ENCODE measurements at regions not wholly inside any gene's neighbourhood (a gene's known extent, or its start where the extent isn't known, plus 50 kb on each side); places are given as distances from the start of the nearest gene placed in this dataset.

DNA sequence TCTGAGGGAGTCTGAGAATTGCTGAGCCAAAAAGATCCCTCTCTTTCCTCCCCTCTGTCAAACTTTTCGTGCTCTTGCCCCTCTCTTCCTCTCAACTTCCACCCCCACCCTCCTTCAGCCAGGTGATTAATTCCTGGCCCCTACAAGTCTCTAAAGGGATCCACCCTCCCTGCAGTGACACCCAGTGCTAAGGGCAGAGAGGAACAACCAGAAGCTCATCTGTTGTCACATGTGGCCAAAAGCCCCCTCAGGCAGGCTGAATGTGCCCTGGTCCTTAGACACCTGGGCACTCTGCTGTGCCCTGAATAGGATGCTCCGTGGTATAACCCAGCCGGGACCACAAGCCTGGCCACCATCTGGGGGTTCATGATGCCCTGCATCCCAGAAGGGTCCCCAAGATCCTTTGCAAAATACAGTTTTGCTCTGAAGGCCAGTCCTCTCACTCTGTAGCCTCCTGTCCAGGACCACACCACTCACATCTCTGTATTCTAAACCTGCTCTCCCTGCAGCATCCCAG, 234.4 kb downstream of the BCL11A start:
- DNase-seq (ENCODE audit: low spot score) = no peak

DNA sequence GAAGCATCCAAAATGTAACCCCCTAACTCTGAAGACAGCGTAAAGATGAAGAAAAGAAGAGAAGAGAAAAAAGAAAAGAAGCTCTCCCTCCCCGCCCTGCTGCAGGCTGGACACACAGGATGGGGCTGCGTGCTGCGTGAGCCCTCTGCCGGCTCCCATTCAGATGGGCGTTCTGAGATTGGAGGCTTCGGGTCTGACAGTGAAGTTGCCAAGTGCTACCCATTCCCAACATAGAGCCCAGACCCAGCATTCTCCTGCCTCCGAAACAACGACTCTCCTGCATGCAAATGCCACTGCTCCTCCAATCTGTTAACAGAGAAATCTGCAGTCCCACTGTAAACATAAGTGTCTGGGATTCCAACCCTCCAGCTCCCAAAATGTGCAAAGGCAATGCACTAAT, 234.9 kb downstream of the BCL11A start:
- DNase-seq (ENCODE audit: low spot score) = no peak

DNA sequence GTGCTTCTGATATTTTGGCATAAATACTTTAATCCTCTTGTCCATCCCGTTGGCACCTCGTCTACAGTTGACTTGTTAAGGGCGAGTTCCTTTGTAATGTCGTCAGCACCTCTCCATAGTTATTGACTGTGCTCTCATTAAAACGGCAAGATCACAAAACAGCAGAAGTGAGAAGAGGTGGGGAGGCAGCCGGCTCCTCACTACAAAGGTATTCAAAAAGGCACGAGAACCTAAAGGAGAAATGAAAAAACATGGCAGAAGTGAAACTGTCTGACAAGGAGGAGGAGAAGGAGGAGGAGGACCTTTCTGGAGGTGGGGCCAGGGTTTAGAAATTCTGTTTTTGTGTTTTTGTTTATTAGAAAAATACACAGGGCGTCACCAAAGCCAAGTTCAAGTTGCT, 235.6 kb downstream of the BCL11A start:
- no peak for DNase-seq (ENCODE audit: low spot score)

DNA sequence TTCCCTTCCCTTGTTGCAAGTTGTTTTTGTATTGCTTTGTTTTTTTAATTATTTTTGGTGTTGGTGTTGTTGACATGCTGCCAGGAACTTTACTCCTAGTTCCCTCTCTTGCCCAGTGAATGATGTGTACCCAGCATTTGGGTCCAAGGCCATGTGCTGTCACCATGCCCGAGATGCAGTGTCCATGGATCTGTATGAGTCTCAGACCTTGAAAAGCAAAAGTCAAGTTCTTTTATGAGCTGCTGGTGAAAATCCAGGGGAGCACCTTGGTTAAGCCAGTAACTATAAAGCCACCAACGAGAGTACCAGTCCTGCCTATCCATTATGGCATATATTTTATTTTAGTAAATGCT, 236.4 kb downstream of the BCL11A start:
- DNase-seq (ENCODE audit: low spot score) = no peak

DNA sequence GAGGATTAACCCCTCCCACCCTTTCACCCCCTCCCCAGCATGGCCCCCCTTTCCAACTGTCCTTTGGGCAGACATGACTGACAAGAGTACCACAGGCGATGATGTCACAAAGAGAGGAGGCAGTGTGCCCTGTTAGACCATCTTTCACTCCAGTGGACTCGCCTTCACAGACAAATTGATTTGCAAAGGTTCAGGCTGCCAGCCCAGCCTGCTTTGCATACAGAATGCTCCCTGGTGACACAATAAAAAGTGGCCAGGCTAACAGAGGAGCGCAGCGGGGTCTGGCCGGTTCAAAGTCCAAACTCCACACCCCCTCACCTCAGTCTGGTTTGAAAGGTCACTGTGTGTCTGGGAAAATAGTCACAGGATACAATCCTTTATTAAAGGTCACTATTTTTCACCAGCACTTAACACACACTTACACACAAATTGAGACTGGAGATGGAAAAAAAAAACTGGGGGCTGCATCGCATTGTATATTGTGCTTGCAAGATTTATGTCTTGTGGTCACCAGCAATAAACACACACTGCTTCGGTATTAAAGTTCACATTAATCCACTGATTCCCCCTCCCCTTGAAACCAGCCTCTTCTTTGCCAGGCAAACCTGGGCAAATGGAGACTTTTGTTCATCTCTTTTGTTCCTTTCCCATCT, 236.9 kb downstream of the BCL11A start:
- DNase-seq (ENCODE audit: low spot score) = no peak

DNA sequence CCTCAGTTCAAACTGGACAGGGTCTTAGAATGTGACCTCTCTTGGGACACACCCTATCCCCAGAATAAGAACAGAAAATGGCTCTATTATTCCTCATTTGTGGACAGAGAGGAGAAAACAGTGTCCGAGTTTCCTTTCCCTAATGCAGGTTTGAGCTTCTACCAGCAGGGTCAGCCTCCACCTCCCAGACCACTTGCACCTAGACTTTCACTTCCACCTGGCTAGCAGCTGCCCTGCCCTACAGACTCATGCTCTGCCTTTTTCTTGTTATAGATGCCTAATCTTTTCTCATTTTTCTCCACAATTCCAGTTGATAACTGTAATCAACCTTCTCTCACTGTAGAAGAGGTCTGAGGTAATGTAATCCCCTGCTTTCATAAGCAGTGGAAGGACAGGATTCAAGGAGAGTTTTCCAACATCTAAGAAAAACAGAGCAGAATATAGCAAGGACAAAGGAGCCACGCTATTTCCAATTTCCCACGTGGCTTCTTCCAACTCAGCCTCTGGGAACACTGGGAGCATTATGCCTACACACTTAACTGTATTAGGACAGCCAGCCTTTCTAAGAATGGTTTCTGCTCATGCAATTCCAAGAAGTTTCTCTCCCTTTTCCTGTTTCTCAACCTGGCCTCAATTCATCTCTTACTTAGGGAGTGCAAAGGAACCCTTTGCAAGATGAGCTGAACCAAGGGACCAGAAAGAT, 239.8 kb downstream of the BCL11A start:
- no peak for DNase-seq (ENCODE audit: low spot score)

DNA sequence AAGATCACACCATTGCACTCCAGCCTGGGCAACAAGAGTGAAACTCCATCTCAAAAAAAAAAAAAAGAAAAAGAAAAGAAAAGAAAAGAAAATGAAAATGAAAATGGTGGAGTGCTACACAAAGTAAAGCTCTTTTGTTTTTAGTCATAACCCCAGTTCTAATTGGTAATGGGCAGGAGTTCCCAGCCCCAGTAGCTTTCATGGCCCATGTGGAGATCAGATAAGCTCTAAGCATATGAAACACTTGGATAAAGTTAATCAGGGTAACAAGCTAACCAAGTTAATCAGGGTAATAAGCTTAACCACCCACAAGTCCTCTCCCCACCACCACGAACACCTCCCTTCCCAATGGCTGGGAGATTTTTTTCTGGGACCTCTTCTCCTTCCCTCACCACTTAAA, 240.8 kb downstream of the BCL11A start:
- DNase-seq (ENCODE audit: low spot score) = no peak

DNA sequence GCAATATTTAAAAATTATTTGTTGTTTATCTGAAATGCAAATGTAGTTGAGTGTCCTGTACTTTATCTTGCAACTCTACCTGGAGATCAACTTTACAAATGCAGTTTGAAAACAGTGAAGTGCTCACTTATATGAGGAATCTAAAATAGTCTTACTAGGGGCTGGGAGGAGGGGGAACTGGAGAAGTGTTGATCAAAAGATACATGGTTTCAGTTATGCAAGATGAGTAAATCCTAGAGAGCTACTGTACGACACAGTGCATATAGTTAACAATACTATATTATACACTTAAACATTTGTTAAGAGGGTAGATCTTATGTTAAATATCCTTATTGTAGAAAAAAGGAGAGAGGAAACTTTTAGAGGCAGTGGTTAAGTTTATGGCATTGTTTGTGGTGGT, 241.9 kb downstream of the BCL11A start:
- DNase-seq (ENCODE audit: low spot score) = no peak

DNA sequence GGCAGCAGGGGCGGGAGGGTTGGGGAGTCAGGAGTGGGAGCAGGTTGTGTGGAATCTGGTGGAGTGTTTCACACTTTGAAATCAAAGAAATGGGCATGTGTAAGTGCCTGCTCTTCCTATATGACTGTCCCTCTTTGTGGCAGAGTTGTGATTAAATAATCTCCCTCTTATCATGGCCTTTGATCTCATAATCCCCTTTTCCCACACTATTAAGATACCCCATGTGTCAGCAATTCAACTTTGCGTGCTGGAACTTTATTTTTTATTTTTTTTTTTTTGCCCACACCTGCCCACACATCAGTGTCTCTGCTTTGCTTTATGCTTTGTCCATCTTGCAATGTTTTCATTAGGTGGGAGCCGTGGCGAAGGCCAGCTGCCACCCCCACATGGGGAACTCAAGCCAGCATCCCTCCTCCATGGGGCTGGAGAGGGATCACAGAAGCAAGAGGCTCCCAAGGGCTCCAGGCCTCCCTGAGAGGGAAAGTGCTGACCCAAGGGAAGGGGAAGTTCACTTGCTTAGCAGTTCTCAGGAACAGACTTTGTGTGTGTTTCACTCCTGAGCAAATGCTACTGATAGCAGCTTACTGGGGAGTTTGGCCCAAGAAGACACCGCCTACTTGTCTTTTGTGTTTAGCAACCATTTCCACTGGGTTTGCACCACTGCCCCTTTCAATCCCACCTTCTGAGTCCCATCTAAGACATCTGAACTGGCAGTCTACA, 243.4 kb downstream of the BCL11A start:
- no peak for DNase-seq (ENCODE audit: low spot score)

DNA sequence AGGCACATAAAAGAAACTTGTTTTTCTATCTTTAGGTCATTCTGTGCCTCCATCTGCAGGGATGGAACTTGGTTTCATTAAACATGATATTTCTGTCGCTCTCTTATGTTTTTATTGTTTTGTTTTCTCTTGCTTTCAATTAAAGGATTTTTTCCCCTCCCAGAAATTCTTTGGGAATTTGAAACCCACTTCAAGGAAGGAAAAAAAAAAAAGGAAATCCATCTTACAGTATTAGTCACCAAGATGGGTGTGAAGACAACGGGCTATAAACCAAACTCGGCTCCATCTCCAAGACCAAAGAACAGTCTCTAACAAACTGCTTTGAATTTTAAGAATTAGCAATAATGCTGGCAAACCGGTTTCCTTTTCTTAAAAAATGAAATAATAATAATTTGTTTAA, 244.1 kb downstream of the BCL11A start:
- no peak for DNase-seq (ENCODE audit: low spot score)

DNA sequence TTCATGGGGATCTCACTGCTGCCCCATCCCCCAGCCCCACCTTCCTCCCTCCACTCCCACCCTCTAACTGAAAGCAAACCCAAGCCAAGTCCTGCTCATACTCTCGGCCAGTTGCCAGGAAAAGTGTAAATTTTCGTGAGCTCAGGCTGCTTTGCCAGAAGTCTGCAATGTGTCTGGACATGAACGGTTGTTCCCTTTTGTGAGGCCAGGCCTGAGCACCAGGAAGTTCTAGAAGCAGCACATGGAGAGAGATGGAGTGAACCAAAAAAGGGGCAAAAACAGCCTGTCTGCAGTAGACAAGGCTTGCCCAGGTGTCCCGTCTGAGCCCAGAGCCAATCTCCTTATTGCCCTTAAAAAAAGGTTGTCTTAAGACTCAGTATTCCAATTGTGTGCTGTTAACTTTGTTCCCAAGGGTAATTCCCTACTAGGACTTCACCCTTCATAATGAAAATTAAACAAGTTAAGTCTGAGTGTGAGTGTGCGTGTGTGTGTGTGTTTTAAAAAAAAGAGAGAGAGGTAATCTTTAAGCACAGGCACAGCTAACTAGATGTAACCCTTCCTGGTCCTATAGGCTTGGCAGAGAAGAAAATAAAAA, 247.1 kb downstream of the BCL11A start:
- DNase-seq (ENCODE audit: low spot score) = no peak

DNA sequence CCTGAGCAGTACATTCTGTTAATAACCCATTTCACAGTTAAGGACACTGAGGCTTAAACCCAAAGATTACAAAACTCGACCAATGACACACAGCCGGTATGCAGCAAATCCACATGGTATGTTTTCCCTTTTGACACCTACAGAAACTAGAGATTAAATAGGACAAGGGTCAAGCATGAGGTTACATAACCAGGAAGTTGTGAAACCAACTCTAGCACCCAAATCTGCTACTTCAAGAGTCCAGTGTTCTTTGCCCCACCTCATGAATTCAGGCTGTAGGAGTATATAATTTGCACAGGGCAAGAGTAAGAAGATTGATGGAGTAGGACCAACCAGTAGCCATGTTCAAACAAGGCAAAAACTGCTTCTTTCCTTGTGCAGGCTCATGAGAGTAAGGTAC, 249.8 kb downstream of the BCL11A start:
- no peak for DNase-seq (ENCODE audit: low spot score)

DNA sequence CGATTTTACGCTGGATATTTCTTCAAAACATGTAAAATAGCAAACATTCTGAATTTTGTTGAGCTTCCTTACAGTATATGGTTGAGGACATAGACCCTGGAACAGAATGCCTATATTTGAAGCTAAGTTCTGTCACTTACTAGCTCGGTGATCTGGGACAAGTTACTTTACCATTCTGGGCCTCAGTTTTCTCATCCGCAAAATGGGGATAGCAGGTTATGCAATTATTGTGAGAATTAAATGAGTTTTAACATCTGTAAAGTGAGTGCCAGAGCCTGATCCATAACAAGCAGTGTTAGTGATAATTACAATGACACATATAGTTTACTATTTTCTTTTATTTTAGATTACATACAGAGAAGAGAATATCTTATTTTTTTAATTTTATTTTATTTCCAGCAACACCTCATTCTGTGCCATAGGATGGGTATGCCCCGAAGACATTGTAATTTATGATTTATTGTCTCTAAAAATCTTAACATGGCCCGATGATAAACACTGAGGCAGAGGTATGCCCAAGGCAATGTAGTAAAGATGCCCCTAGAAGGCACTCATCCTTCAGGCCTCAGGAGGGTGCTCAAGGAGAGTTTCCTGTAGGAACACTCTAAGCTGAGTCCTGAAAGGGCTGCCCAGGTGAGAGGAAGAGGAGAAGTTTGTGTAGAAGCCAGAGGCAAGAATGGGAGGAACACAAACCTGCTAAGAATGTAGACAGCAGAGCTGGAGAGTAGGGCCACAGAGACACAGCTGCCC, 250.9 kb downstream of the BCL11A start:
- DNase-seq (ENCODE audit: low spot score) = no peak

DNA sequence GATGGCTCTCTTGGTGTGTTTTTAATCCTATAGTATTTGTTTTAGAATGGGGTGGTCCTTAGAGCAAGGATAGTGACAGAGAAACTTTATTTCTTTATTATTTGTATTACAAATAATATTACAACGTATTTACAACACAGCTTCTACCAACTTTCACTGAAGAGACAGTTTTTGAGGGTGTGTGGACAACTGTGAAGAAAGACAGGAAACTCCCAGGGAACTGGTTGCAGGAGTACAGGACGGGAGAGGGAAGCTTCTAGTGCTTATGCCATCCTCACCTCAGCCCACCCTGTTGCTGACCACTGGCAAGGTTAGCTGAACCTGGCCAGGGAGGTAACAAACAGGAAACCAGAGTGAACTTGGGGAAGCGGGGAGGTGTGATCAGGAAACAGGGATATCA, 251.7 kb downstream of the BCL11A start:
- no peak for DNase-seq (ENCODE audit: low spot score)

DNA sequence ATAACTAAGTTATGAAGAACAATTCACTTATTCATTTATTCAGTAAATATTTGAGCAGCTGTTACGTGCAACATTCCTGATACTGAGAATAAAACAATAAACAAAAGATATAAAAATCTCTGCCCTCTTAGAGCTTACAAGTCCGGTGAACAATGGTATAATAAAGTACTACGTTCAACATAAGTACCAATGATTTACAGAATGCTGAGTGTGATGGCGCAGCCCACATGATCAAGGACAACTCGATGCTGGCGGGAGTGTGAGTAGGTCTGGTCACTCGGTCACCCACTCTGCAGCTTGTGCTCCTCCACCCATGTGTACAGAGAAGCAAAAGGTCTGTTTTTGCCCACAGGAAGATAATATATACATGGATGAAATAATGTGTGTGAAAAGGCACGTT, 254.3 kb downstream of the BCL11A start:
- DNase-seq (ENCODE audit: low spot score) = no peak

DNA sequence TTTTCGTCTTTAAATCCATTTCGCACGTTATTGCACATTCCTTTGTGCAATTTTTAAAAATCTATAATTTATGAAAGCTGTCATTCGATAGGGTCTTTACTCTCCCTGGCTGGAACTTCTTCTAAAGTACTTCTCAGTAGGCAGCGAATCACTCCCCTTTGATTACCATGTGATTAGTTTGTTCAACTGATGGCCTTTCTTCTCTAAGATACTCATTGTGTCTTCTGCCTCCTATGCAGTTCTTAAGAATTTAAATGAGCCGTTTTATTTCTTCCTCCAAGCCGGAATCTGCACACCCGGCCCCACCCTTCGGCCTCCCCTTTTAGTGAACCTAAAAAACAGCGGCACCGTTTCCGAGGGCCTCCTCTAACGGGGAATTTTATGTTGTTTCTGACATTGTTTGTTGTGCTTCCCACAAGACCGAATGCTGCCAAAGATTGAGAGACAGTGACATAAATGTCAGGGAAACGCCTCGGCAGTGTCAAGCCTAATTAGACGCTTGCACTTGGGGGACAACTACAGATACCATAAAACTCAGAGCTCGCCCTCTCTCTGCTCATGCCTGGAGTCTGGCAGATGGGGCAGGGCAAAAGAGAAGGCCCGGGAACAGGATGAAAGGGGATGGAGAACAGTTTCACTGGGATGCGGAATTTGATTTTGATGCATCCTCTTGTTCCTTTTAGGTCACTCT, 255.3 kb downstream of the BCL11A start:
- DNase-seq (ENCODE audit: low spot score) = no peak

DNA sequence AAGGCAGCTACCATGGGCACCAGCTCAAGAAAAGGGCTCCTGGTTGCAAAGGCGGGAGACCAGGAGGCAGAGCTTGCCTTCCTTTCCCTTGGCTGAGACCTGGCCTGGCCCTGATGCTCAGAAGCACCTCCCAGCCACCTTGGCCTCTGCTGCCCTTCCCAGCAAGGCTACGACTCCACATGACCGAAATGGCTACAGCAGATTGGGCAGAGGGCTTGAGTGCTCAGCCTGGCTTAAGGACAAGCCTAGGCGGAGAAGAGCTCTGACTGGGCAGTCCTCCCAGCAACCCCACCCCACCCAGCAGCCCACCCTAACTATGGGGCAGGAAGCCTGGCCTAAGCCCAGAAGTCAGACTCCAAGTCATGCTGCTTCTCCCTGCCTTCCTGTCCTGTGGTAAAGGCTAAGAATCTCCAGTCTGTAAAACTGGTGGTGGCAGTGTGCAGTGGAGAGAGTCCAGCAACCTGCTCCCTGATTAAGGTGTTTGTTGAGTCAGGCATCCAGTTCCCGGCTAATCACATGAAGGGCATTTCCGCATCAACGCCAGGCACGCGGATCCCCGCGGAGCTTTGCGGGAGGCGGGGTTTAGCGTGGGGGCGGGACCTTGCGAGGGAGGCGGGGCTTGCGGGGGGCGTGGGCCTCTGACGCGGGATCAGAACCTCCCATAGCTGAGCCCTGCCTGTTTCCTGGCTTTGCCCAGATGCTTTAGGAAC, 256.0 kb downstream of the BCL11A start:
- no peak for DNase-seq (ENCODE audit: low spot score)

DNA sequence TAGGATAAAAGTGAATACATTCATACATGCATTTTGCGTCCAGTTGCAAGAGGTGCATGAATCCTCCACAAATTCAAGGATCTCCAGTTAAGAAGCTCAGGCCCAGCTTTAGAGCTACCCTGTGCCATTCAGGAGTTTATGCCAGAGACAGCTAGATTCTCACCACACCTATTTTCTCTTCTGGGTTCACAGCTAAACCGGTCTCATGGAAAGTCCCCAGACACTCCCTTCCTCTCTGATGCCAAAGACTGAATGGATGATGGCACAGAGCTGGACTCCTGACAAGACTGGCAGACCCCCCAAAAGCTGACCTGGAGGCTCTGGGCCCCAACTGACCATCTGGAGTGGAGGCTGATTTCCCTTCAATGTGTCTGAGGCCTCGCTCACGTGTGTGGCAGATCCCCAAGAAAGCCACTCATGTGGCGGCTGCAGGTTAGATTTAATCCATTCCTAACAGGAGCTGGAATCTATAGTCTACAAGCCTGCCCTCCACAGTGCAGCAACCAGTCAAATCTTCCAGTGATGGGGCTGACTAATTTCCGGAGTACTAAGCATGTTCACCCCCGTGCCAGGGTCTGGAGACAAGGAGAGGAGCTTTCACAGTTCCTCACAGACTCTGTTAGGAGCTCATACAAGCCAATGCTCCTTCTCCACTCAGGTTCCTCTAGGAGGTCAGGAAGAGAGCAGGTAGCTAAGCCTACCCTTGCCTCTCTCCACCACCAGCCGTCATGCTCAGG, 257.1 kb downstream of the BCL11A start:
- no peak for DNase-seq (ENCODE audit: low spot score)

DNA sequence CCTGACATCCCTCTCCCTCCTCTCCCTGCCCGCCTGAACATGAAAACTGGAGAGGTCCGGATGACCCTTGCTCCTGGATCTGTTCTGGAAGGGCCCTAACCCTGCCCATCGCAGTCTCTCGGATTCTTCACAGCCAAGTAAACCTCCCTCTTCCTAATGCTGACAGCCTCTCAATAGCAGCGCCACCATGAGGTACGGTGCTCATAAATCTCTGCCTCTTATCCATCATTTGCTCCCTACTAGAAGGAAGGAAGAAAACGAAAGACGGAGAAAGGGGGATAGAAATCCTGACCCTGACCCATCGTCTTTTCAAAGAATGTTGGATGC, 257.9 kb downstream of the BCL11A start:
- DNase-seq (ENCODE audit: low spot score) = no peak

DNA sequence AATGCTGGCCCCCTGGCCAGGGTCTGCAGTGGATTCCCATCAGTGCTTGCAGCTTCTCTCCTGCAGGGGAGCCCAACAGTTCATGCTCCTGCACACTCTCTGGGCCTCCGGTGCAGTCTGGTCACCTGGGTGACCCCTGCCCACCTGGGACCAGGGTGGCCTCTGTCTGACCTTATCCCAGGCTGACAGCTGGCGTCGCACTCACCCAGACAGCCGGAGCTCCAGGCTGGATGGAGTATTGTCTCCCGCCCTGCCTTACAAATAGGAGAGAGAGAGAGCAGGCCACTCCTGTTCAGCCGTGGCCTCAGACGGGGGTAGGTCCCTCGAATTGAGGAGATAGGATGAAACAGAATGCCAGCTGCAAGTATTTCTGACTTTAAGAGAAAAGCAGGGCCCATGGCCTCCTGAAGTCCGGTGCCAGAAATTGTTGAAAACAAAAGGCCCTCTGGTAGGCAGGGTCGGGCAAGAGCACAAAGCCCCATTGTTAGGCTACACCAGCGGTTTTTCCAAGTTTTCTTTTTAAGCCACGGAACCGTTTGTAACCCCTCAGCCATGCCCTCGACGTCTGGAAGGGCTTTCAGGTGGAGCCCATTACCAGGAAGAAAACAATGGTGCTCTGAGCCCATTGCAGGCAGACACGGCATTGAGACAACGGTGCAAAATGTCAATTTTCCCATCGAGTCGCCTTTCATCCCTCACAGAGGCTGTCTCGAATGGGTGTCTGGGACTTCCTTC, 258.4 kb downstream of the BCL11A start:
- no peak for DNase-seq (ENCODE audit: low spot score)

Data from RKO (cell line).